Body of pancreas (tissue), 4 donors: ENCODE measurements at regions not wholly inside any gene's neighbourhood (a gene's known extent, or its start where the extent isn't known, plus 50 kb on each side); places are given as distances from the start of the nearest gene placed in this dataset.

Experiments
- POLR2A ChIP-seq, 3 donors: fragments of 450-650 bp; IDR thresholded peaks; one replicate each; pipeline ENCODE4 v1.6.1; 2016; ENCODE audit warnings: antibody characterized with exemption in 3 of 3, mild to moderate bottlenecking in 2 of 3
- TF ChIP-seq, protein P1 (sequence below), 7 experiments: fragments of 450-650 bp in 4 of 7; fragments of 200-600 bp in 3 of 7; sonication (generic) in 3 of 7; IDR thresholded peaks; one replicate each; pipeline ENCODE4 v1.5.1; 2016 to 2019; ENCODE audit warnings: antibody characterized with exemption in 7 of 7

DNA sequence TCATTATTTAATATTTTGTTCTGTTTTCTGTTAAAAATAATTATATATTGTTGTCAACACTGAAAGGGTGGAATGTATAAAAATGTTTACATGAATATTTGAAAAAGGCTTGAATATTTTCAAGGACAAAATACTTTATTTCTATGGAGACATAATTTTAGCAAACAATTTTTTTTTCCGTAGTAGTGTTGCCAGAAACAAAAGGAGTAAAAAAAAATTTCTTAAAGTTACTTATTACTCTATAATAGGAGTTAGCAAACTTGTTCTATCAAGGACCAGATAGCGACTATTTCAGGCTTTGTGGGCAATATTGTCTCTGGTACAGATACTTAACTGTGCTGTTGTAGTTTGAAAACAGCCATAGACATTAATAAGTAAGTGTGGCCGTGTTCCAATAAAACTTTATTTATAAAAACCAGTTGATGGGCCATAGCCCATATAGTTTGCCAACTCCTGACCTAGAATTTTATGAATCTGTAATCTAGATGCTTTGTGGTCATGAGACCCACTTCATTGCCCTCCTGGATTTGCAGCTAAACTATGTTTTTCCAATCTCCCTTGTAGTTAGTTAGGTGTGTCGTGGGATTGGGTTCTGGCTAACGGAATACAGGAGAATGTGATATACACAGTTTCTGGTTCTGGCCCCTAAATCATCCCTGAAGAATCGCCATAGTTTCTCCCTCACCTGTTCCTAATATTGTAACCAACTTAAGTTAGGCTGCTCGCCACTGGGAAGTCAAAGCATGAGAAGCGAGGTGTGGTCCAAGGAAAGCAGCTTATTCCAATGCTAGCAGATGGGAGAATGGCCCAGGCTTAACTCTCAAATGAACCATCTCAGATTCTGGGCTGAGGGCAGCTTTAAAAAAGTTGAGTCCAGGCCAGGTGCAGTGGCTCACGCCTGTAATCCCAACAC, 153.6 kb downstream of the ABCA8 start:
- no peak for TF ChIP-seq POLR2A (IDR thresholded peaks at IDR 0.05)
- TF ChIP-seq, protein P1, sequence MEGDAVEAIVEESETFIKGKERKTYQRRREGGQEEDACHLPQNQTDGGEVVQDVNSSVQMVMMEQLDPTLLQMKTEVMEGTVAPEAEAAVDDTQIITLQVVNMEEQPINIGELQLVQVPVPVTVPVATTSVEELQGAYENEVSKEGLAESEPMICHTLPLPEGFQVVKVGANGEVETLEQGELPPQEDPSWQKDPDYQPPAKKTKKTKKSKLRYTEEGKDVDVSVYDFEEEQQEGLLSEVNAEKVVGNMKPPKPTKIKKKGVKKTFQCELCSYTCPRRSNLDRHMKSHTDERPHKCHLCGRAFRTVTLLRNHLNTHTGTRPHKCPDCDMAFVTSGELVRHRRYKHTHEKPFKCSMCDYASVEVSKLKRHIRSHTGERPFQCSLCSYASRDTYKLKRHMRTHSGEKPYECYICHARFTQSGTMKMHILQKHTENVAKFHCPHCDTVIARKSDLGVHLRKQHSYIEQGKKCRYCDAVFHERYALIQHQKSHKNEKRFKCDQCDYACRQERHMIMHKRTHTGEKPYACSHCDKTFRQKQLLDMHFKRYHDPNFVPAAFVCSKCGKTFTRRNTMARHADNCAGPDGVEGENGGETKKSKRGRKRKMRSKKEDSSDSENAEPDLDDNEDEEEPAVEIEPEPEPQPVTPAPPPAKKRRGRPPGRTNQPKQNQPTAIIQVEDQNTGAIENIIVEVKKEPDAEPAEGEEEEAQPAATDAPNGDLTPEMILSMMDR (IDR thresholded peaks at IDR 0.05) = no peak
